A549 (cell line): ENCODE measurements at regions not wholly inside any gene's neighbourhood (a gene's known extent, or its start where the extent isn't known, plus 50 kb on each side); places are given as distances from the start of the nearest gene placed in this dataset.

Experiments used
- BHLHE40 ChIP-seq: IDR thresholded peaks from 2 replicates; pipeline ENCODE4 v1.6.1; 2012; ENCODE audit warnings: low read depth, low read length, inconsistent platforms
- CBX2 ChIP-seq: fragments of 200-600 bp; sonication (generic); IDR thresholded peaks from 2 replicates; pipeline ENCODE4 v1.6.1; 2016; ENCODE audit warnings: low read depth, mild to moderate bottlenecking, borderline replicate concordance
- CTCF ChIP-seq: fragments of >200 bp; sonication (Bioruptor Twin); formaldehyde crosslinking; IDR thresholded peaks from 3 replicates; pipeline ENCODE4 v1.5.1; 2016
- ESRRA ChIP-seq: fragments of 150-350 bp; IDR thresholded peaks from 2 replicates; pipeline ENCODE4 v1.6.1; 2014; ENCODE audit warnings: mild to moderate bottlenecking, low read length, borderline replicate concordance
- FOSL2 ChIP-seq, 2 experiments: fragments of 450-650 bp in 1 of 2; fragments of >200 bp in 1 of 2; sonication (Bioruptor Twin) in 1 of 2; formaldehyde crosslinking; IDR thresholded peaks; 2 replicates each; pipeline versions ENCODE4 v1.5.0 to v1.6.1; 2016 to 2020; ENCODE audit warnings: mild to moderate bottlenecking in 1 of 2, moderate library complexity in 1 of 2
- KDM1A ChIP-seq: fragments of 200-600 bp; sonication (generic); IDR thresholded peaks from 2 replicates; pipeline ENCODE4 v1.6.1; 2016; ENCODE audit warnings: low read depth, mild to moderate bottlenecking
- MYC ChIP-seq: IDR thresholded peaks from 2 replicates; pipeline ENCODE4 v1.6.1; 2012; ENCODE audit warnings: mild to moderate bottlenecking, inconsistent platforms, low read length, improper control_type of control experiment, borderline replicate concordance
- RCOR1 ChIP-seq: fragments of 150-350 bp; IDR thresholded peaks from 2 replicates; pipeline ENCODE4 v1.6.1; 2014; ENCODE audit warnings: antibody characterized with exemption, low read length, low read depth
- REST ChIP-seq: fragments of 200-600 bp; sonication (generic); IDR thresholded peaks from 2 replicates; pipeline ENCODE4 v1.6.1; 2016; ENCODE audit warnings: antibody characterized with exemption, mild to moderate bottlenecking, moderate library complexity
- TFCP2L1 ChIP-seq: fragments of 250-450 bp; sonication (Bioruptor Pico); IDR thresholded peaks from 2 replicates; pipeline ENCODE4 v1.5.0; 2021; ENCODE audit warnings: mild to moderate bottlenecking

- TF ChIP-seq CTCF, result no peak
- TF ChIP-seq CBX2, result no peak
- TF ChIP-seq RCOR1, result no peak
- TF ChIP-seq MYC, result no peak
- TF ChIP-seq TFCP2L1 (CRISPR knock-in tag), result no peak
- TF ChIP-seq ESRRA, result no peak
- TF ChIP-seq FOSL2 (IDR thresholded peaks at IDR 0.05), result no peak
- no peak for TF ChIP-seq FOSL2 (CRISPR knock-in tag; IDR thresholded peaks at IDR 0.05)
- TF ChIP-seq REST, result no peak
- TF ChIP-seq BHLHE40, result no peak
- no peak for TF ChIP-seq KDM1A
Measured at GRCh38 chr2:207405150-207405549, 124.6 kb upstream of the CREB1 start.
